Mesendoderm (in vitro differentiated cells): ENCODE measurements at regions not wholly inside any gene's neighbourhood (a gene's known extent, or its start where the extent isn't known, plus 50 kb on each side); places are given as distances from the start of the nearest gene placed in this dataset.

Source experiments
- DNase-seq: peaks from one replicate; pipeline ENCODE4 v3.0.0; 2013
- H2AK5ac ChIP-seq: 2 replicates; pipeline ENCODE4 v1.6.1; 2013; ENCODE audit warnings: low read length, inconsistent platforms
- H2BK120ac ChIP-seq: 2 replicates; pipeline ENCODE4 v1.6.1; 2013; ENCODE audit warnings: low read depth, mild to moderate bottlenecking, low read length, moderate library complexity, mixed read lengths
- H2BK15ac ChIP-seq: replicated peaks from 2 replicates; pipeline ENCODE4 v1.6.1; 2013; ENCODE audit warnings: low read depth, mild to moderate bottlenecking, moderate library complexity
- H2BK5ac ChIP-seq: 2 replicates; pipeline ENCODE4 v1.6.1; 2013; ENCODE audit warnings: low read length, inconsistent platforms
- H3K18ac ChIP-seq: 2 replicates; pipeline ENCODE4 v1.6.1; 2013; ENCODE audit warnings: mild to moderate bottlenecking, low read length, mixed read lengths
- H3K23ac ChIP-seq: one replicate; pipeline ENCODE4 v1.6.1; 2013; ENCODE audit warnings: low read length
- H3K27ac ChIP-seq: 2 replicates; pipeline ENCODE4 v1.5.1; 2013; ENCODE audit warnings: low read depth, mild to moderate bottlenecking, inconsistent platforms, low read length, moderate library complexity
- H3K27me3 ChIP-seq: 2 replicates; pipeline ENCODE4 v1.6.1; 2013; ENCODE audit warnings: low read length, control low read depth, mild to moderate bottlenecking, inconsistent platforms; ENCODE audit not compliant: insufficient read depth, poor library complexity
- H3K36me3 ChIP-seq: 2 replicates; pipeline ENCODE4 v1.6.1; 2013; ENCODE audit warnings: low read length, inconsistent platforms; ENCODE audit not compliant: control insufficient read depth, insufficient read depth
- H3K4ac ChIP-seq: one replicate; pipeline ENCODE4 v1.6.1; 2013; ENCODE audit warnings: low read depth, mild to moderate bottlenecking, low read length, moderate library complexity
- H3K4me1 ChIP-seq: 2 replicates; pipeline ENCODE4 v1.6.1; 2013; ENCODE audit warnings: low read depth, low read length, inconsistent platforms; ENCODE audit not compliant: control insufficient read depth
- H3K4me2 ChIP-seq: 2 replicates; pipeline ENCODE4 v1.6.1; 2013; ENCODE audit warnings: low read length
- H3K4me3 ChIP-seq: 2 replicates; pipeline ENCODE4 v1.5.1; 2013; ENCODE audit warnings: mild to moderate bottlenecking, low read length
- H3K56ac ChIP-seq: one replicate; pipeline ENCODE4 v1.6.1; 2013; ENCODE audit warnings: low read length
- H3K79me1 ChIP-seq: 2 replicates; pipeline ENCODE4 v1.6.1; 2013; ENCODE audit warnings: low read length, inconsistent platforms
- H3K79me2 ChIP-seq: 2 replicates; pipeline ENCODE4 v1.6.1; 2013; ENCODE audit warnings: mild to moderate bottlenecking, low read length; ENCODE audit not compliant: control insufficient read depth, insufficient read depth
- H3K9ac ChIP-seq: 2 replicates; pipeline ENCODE4 v1.6.1; 2013; ENCODE audit warnings: low read length, inconsistent platforms
- H4K5ac ChIP-seq: one replicate; pipeline ENCODE4 v1.6.1; 2013; ENCODE audit warnings: low read length
- H4K8ac ChIP-seq: one replicate; pipeline ENCODE4 v1.6.1; 2013; ENCODE audit warnings: low read depth, mild to moderate bottlenecking, control low read depth, low read length, moderate library complexity
- WGBS: extraction: QIAGEN DNeasy Blood & Tissue Kit; methylation state at CpG from one replicate; pipeline ENCODE4 v1.1.7; 2013; ENCODE audit warnings: low lambda C conversion rate, missing lambda C conversion rate; ENCODE audit not compliant: insufficient coverage; ENCODE audit errors: extremely low coverage; 5-methylcytosine and 5-hydroxymethylcytosine counted together

GRCh38 chr7:16038906-16039305 lies 352.4 kb upstream of the MEOX2 start:
- Histone ChIP-seq H2BK15ac (no peak overlapping the region), H3K4me1 (no peaks in the 10 kb centered on the region), H3K9ac (no peak overlapping the region), H3K18ac (no peak overlapping the region), H4K5ac (no peak overlapping the region), H3K79me2 (no peaks in the 10 kb centered on the region), H3K79me1 (no peaks in the 10 kb centered on the region), H3K23ac (no peak overlapping the region), H3K27ac (no peak overlapping the region), H2BK5ac (no peak overlapping the region), H2BK120ac (no peak overlapping the region), H4K8ac (no peak overlapping the region), H3K4me3 (no peak overlapping the region), H3K4ac (no peak overlapping the region), H3K36me3 (no peaks in the 10 kb centered on the region), H3K27me3 (no peaks in the 10 kb centered on the region), H3K4me2 (no peak overlapping the region), H2AK5ac (no peak overlapping the region), H3K56ac (no peak overlapping the region)
- no CpG with 5 or more reads among the region's 3 CpGs for WGBS
- DNase-seq = no peak

DNA sequence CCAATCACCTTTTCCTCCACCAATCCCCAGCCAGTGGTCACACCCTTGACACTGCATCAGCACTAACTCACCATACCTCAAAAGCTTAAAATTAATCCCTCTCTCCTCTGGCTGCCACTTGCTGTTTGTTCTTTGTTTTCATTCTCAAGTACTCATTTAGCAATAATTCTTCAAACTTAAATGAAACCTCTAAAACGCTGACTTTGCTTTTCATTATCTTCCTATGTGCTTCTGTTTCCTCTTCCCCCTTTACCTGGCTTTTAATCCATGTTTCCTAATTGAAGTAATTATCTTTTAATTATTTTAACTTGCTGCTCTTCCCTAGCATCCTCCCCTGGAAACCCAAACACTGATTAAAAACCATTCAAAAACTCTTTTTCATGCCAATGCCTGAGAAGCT lies 348.9 kb upstream of the MEOX2 start:
- Histone ChIP-seq H2BK15ac (no peak overlapping the region), H4K5ac (no peak overlapping the region), H3K36me3 (no peaks in the 10 kb centered on the region), H2AK5ac (no peak overlapping the region), H4K8ac (no peak overlapping the region), H3K9ac (no peak overlapping the region), H3K18ac (no peak overlapping the region), H3K27me3 (no peaks in the 10 kb centered on the region), H3K4me3 (no peak overlapping the region), H3K79me1 (no peaks in the 10 kb centered on the region), H2BK5ac (no peak overlapping the region), H3K79me2 (no peaks in the 10 kb centered on the region), H3K4me1 (no peaks in the 10 kb centered on the region), H3K4me2 (no peak overlapping the region), H3K56ac (no peak overlapping the region), H3K23ac (no peak overlapping the region), H3K27ac (no peak overlapping the region), H3K4ac (no peak overlapping the region), H2BK120ac (no peak overlapping the region)
- WGBS = no CpG with 5 or more reads among the region's 1 CpG
- no peak for DNase-seq

- DNase-seq = no peak
- Histone ChIP-seq H3K4ac (no peak overlapping the region), H3K79me2 (no peaks in the 10 kb centered on the region), H2AK5ac (no peak overlapping the region), H3K36me3 (no peaks in the 10 kb centered on the region), H3K27ac (no peak overlapping the region), H3K79me1 (no peaks in the 10 kb centered on the region), H2BK15ac (no peak overlapping the region), H2BK5ac (no peak overlapping the region), H3K4me1 (no peaks in the 10 kb centered on the region), H4K8ac (no peak overlapping the region), H3K27me3 (no peaks in the 10 kb centered on the region), H3K4me2 (no peak overlapping the region), H3K18ac (no peak overlapping the region), H3K56ac (no peak overlapping the region), H2BK120ac (no peak overlapping the region), H3K23ac (no peak overlapping the region), H3K4me3 (no peak overlapping the region), H3K9ac (no peak overlapping the region), H4K5ac (no peak overlapping the region)
- no CpG with 5 or more reads among the region's 1 CpG for WGBS
These were observed 348.4 kb upstream of the MEOX2 start for GRCh38 chr7:16034866-16035265.

DNA sequence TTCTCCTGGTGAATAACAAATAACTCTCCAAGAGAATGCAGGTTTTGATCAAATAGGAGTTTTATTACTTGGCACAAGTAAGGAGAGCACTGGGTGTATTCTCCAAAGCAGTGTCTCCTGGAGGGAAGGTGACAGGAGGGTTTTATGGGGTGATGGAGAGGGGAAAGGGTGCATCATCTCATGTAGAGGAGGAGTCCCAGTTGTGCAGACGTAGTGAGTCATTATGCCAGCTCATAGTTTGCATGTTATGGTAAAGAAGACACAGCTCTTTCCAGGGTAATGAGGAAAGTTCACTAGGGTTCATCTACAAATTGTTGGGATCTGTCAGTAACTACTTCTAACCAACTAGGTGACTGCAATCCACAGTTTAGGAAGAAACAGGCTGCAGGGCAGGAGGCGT lies 347.9 kb upstream of the MEOX2 start:
- no peak overlapping the region for H2BK15ac ChIP-seq
- WGBS = no CpG with 5 or more reads among the region's 2 CpGs
- no peak overlapping the region for H2AK5ac ChIP-seq
- no peak overlapping the region for H3K4me3 ChIP-seq
- H3K18ac ChIP-seq = no peak overlapping the region
- no peak overlapping the region for H3K23ac ChIP-seq
- no peak overlapping the region for H3K9ac ChIP-seq
- no peak overlapping the region for H3K4me2 ChIP-seq
- no peaks in the 10 kb centered on the region for H3K36me3 ChIP-seq
- H4K8ac ChIP-seq = no peak overlapping the region
- no peaks in the 10 kb centered on the region for H3K27me3 ChIP-seq
- peak; percentile 43 for DNase-seq
- no peak overlapping the region for H3K56ac ChIP-seq
- no peak overlapping the region for H3K4ac ChIP-seq
- no peaks in the 10 kb centered on the region for H3K4me1 ChIP-seq
- H2BK5ac ChIP-seq = no peak overlapping the region
- H3K79me2 ChIP-seq = no peaks in the 10 kb centered on the region
- H3K27ac ChIP-seq = no peak overlapping the region
- no peak overlapping the region for H4K5ac ChIP-seq
- H3K79me1 ChIP-seq = no peaks in the 10 kb centered on the region
- no peak overlapping the region for H2BK120ac ChIP-seq

- Histone ChIP-seq H4K5ac (no peak overlapping the region), H2BK120ac (no peak overlapping the region), H3K4me2 (no peak overlapping the region), H3K4ac (no peak overlapping the region), H2BK15ac (no peak overlapping the region), H3K27me3 (no peaks in the 10 kb centered on the region), H2AK5ac (no peak overlapping the region), H3K27ac (no peak overlapping the region), H3K79me1 (no peaks in the 10 kb centered on the region), H3K18ac (no peak overlapping the region), H3K79me2 (no peaks in the 10 kb centered on the region), H4K8ac (no peak overlapping the region), H3K9ac (no peak overlapping the region), H2BK5ac (no peak overlapping the region), H3K4me3 (no peak overlapping the region), H3K56ac (no peak overlapping the region), H3K4me1 (no peaks in the 10 kb centered on the region), H3K36me3 (no peaks in the 10 kb centered on the region), H3K23ac (no peak overlapping the region)
- DNase-seq = peak; percentile 1
- no CpG with 5 or more reads among the region's 2 CpGs for WGBS
These were observed 346.8 kb upstream of the MEOX2 start for GRCh38 chr7:16033233-16033632.

- Histone ChIP-seq H4K5ac (no peak overlapping the region), H2BK15ac (no peak overlapping the region), H2AK5ac (no peak overlapping the region), H3K9ac (no peak overlapping the region), H3K4me3 (no peak overlapping the region), H3K4ac (no peak overlapping the region), H2BK120ac (no peak overlapping the region), H3K79me2 (no peaks in the 10 kb centered on the region), H3K23ac (no peak overlapping the region), H3K27me3 (no peaks in the 10 kb centered on the region), H3K36me3 (no peaks in the 10 kb centered on the region), H4K8ac (no peak overlapping the region), H3K4me1 (no peaks in the 10 kb centered on the region), H3K4me2 (no peak overlapping the region), H3K18ac (no peak overlapping the region), H2BK5ac (no peak overlapping the region), H3K27ac (no peak overlapping the region), H3K56ac (no peak overlapping the region), H3K79me1 (no peaks in the 10 kb centered on the region)
- no CpG with 5 or more reads among the region's 5 CpGs for WGBS
- DNase-seq = no peak
These were observed 342.2 kb upstream of the MEOX2 start for GRCh38 chr7:16028636-16029035.
